Thymus (tissue), 11 donors: ENCODE measurements at regions not wholly inside any gene's neighbourhood (a gene's known extent, or its start where the extent isn't known, plus 50 kb on each side); places are given as distances from the start of the nearest gene placed in this dataset.

ENCODE experiments used
- DNase-seq, 9 donors: peaks; one replicate each; pipeline ENCODE4 v3.0.0-alpha.2; 2013; ENCODE audit warnings: low spot score in 9 of 9, low read depth in 6 of 9, missing footprints in 1 of 9
- H3K27ac ChIP-seq, 2 donors: one replicate each; pipeline ENCODE4 v1.5.1; 2013; ENCODE audit warnings: control low read depth in 1 of 2, low read depth in 1 of 2, low read length in 1 of 2, mild to moderate bottlenecking in 1 of 2, moderate library complexity in 1 of 2
- H3K27me3 ChIP-seq, 2 donors: one replicate each; pipeline ENCODE4 v1.5.1; 2013; ENCODE audit warnings: low read length in 1 of 2; ENCODE audit not compliant: control insufficient read depth in 2 of 2, insufficient read depth in 1 of 2
- H3K36me3 ChIP-seq, 2 donors: one replicate each; pipeline ENCODE4 v1.5.1; 2013; ENCODE audit warnings: low read length in 1 of 2, mild to moderate bottlenecking in 1 of 2, moderate library complexity in 1 of 2; ENCODE audit not compliant: control insufficient read depth in 2 of 2, insufficient read depth in 2 of 2
- H3K4me1 ChIP-seq, 2 donors: one replicate each; pipeline ENCODE4 v1.5.1; 2013; ENCODE audit warnings: low read length in 2 of 2; ENCODE audit not compliant: control insufficient read depth in 2 of 2, insufficient read depth in 2 of 2
- H3K4me3 ChIP-seq, 2 donors: one replicate each; pipeline ENCODE4 v1.5.1; 2013; ENCODE audit warnings: low read length in 2 of 2, control low read depth in 1 of 2, mild to moderate bottlenecking in 1 of 2
- H3K9me3 ChIP-seq, 2 donors: one replicate each; pipeline ENCODE4 v1.5.1; 2013; ENCODE audit warnings: low read length in 1 of 2, mild to moderate bottlenecking in 1 of 2; ENCODE audit not compliant: control insufficient read depth in 2 of 2, insufficient read depth in 1 of 2
- WGBS: extraction: QIAGEN DNeasy Blood & Tissue Kit; methylation state at CpG from one replicate; pipeline ENCODE4 v1.1.7; 2013; 5-methylcytosine and 5-hydroxymethylcytosine counted together
- donor health status: healthy.

GRCh38 chr11:44421090-44421675 lies 111.2 kb upstream of the ALX4 start:
- Histone ChIP-seq H3K9me3 (no peaks in the 10 kb centered on the region), H3K4me1 (no peaks in the 10 kb centered on the region), H3K27me3 (no peaks in the 10 kb centered on the region), H3K4me3 (no peak overlapping the region), H3K27ac (no peak overlapping the region), H3K36me3 (no peaks in the 10 kb centered on the region)
- no peak for DNase-seq
- 88% methylated on average over 9 of the region's 9 CpGs for WGBS

GRCh38 chr11:44423289-44423688 lies 113.3 kb upstream of the ALX4 start:
- H3K4me1 ChIP-seq, result no peaks in the 10 kb centered on the region
- H3K27me3 ChIP-seq, result no peaks in the 10 kb centered on the region
- no peak overlapping the region for H3K4me3 ChIP-seq
- no peaks in the 10 kb centered on the region for H3K9me3 ChIP-seq
- no peak overlapping the region for H3K27ac ChIP-seq
- DNase-seq, result no peak
- WGBS, result 83% methylated on average over 5 of the region's 5 CpGs
- H3K36me3 ChIP-seq, result no peaks in the 10 kb centered on the region

- H3K27ac ChIP-seq, result no peak overlapping the region
- no peaks in the 10 kb centered on the region for H3K27me3 ChIP-seq
- no peaks in the 10 kb centered on the region for H3K36me3 ChIP-seq
- H3K4me3 ChIP-seq, result no peak overlapping the region
- no peak for DNase-seq
- no peaks in the 10 kb centered on the region for H3K9me3 ChIP-seq
- WGBS, result 96% methylated on average over 4 of the region's 4 CpGs
- no peaks in the 10 kb centered on the region for H3K4me1 ChIP-seq
Observed at GRCh38 chr11:44424841-44425240, 114.9 kb upstream of the ALX4 start.

- H3K4me3 ChIP-seq, result no peak overlapping the region
- DNase-seq, result no peak
- 88% methylated on average over 8 of the region's 8 CpGs for WGBS
Observed at GRCh38 chr11:44426119-44426518, 116.2 kb upstream of the ALX4 start.

GRCh38 chr11:44426958-44427357 lies 117.0 kb upstream of the ALX4 start:
- Histone ChIP-seq H3K36me3 (no peaks in the 10 kb centered on the region), H3K4me3 (no peak overlapping the region), H3K4me1 (no peaks in the 10 kb centered on the region), H3K9me3 (no peaks in the 10 kb centered on the region), H3K27ac (no peak overlapping the region), H3K27me3 (no peaks in the 10 kb centered on the region)
- no peak for DNase-seq
- 94% methylated on average over 11 of the region's 11 CpGs for WGBS

More at GRCh38 chr11:44426119-44426518, 116.2 kb upstream of the ALX4 start:
- no peaks in the 10 kb centered on the region for H3K4me1 ChIP-seq
- H3K9me3 ChIP-seq, result no peaks in the 10 kb centered on the region
- H3K27me3 ChIP-seq, result no peaks in the 10 kb centered on the region
- H3K27ac ChIP-seq, result no peak overlapping the region
- H3K36me3 ChIP-seq, result no peaks in the 10 kb centered on the region

- Histone ChIP-seq H3K36me3 (no peaks in the 10 kb centered on the region), H3K4me3 (no peak overlapping the region), H3K27ac (no peak overlapping the region), H3K4me1 (no peaks in the 10 kb centered on the region), H3K9me3 (no peaks in the 10 kb centered on the region), H3K27me3 (no peaks in the 10 kb centered on the region)
- DNase-seq, result peak in 1 of 9 donors; percentile 6
- 44% methylated on average over 8 of the region's 8 CpGs for WGBS
Observed at GRCh38 chr11:44427432-44427831, 117.5 kb upstream of the ALX4 start.

- no peaks in the 10 kb centered on the region for H3K9me3 ChIP-seq
- no peaks in the 10 kb centered on the region for H3K27me3 ChIP-seq
- no peak overlapping the region for H3K27ac ChIP-seq
- no peaks in the 10 kb centered on the region for H3K4me1 ChIP-seq
- H3K36me3 ChIP-seq, result no peaks in the 10 kb centered on the region
- no peak for DNase-seq
- H3K4me3 ChIP-seq, result no peak overlapping the region
- WGBS, result 59% methylated on average over 3 of the region's 3 CpGs
Observed at GRCh38 chr11:44430140-44430539, 120.2 kb upstream of the ALX4 start.

GRCh38 chr11:44434191-44434590 lies 124.3 kb upstream of the ALX4 start:
- Histone ChIP-seq H3K9me3 (no peaks in the 10 kb centered on the region), H3K36me3 (no peaks in the 10 kb centered on the region), H3K4me3 (no peak overlapping the region), H3K27me3 (peaks cover 0 to 2% of the 10 kb centered on the region in 2 donors), H3K27ac (no peak overlapping the region), H3K4me1 (no peaks in the 10 kb centered on the region)
- DNase-seq, result no peak
- WGBS, result 87% methylated on average over 2 of the region's 2 CpGs

- Histone ChIP-seq H3K4me3 (no peak overlapping the region), H3K9me3 (no peaks in the 10 kb centered on the region), H3K36me3 (no peaks in the 10 kb centered on the region), H3K27me3 (peaks cover 0 to 2% of the 10 kb centered on the region in 2 donors), H3K27ac (no peak overlapping the region), H3K4me1 (no peaks in the 10 kb centered on the region)
- 25% methylated on average over 1 of the region's 1 CpG for WGBS
- no peak for DNase-seq
Observed at GRCh38 chr11:44437122-44437521, 127.2 kb upstream of the ALX4 start.
